Epithelial cell of proximal tubule (primary cell): ENCODE measurements at regions not wholly inside any gene's neighbourhood (a gene's known extent, or its start where the extent isn't known, plus 50 kb on each side); places are given as distances from the start of the nearest gene placed in this dataset.

ENCODE experiments used
- DNase-seq: peaks from one replicate; pipeline ENCODE4 v3.0.0-alpha.2; 2011; ENCODE audit warnings: low read depth
- H3K4me3 ChIP-seq: 2 replicates; pipeline ENCODE4 v1.5.1; 2011; ENCODE audit warnings: low read depth, mild to moderate bottlenecking, low read length
- TF ChIP-seq, protein P1 (sequence below): conservative IDR thresholded peaks from 2 replicates; pipeline ENCODE4 v1.5.1; 2012; ENCODE audit warnings: low read depth, mild to moderate bottlenecking, low read length

DNA sequence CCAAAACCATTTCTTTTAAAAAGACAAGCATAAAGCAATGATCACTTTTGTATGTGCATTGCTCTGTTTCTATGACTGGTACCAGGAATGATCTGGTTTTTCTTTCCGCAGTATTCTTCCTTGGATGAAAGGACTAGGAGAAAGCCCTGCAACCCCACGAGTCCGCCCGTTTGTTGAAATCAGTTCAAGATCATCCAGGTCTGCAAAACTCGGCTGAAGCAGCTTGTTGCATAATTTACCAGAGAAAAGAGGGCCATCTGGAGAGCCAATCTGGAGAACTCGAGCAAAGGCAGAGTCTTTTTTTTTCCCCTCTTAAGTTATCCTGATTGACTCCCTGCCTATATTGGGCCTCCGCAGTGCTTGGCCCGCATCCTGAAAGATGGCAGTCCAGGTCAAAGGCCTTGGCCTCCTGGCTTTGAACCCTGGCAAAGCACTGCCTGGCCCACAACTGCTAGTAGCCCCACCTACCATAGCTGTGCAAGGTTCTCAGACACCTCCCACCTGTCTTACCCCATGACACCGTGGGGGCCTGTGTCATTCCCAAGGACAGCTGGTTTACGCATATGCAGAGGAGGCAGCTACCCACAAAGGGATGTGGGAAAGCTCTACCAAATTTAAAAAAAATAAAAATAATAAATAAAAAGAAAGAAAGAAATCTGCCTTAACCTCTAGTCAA, 572.2 kb downstream of the INHBA start:
- DNase-seq = no peak
- TF ChIP-seq, protein P1, sequence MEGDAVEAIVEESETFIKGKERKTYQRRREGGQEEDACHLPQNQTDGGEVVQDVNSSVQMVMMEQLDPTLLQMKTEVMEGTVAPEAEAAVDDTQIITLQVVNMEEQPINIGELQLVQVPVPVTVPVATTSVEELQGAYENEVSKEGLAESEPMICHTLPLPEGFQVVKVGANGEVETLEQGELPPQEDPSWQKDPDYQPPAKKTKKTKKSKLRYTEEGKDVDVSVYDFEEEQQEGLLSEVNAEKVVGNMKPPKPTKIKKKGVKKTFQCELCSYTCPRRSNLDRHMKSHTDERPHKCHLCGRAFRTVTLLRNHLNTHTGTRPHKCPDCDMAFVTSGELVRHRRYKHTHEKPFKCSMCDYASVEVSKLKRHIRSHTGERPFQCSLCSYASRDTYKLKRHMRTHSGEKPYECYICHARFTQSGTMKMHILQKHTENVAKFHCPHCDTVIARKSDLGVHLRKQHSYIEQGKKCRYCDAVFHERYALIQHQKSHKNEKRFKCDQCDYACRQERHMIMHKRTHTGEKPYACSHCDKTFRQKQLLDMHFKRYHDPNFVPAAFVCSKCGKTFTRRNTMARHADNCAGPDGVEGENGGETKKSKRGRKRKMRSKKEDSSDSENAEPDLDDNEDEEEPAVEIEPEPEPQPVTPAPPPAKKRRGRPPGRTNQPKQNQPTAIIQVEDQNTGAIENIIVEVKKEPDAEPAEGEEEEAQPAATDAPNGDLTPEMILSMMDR = no peak
- H3K4me3 ChIP-seq = no peak overlapping the region

DNA sequence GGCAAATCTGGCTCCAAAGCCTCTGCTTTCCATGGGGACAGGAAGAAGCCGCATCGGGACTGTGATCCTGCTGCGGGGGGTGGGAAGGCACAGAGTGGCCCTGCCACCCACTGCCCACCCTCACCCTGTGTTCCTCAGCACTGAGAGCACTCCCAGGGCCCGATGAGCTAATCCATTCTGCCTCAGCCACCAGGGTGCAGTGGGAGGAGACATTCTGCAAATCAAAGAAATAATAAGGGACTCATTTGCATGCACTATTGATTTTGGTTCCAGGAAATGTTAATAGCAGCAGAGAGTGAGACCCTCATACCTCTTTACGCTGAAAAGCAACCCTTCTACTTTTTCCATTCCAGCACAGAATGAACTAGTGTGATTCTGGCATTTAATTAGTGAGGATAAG, 572.8 kb downstream of the INHBA start:
- TF ChIP-seq, protein P1 = no peak
- H3K4me3 ChIP-seq = no peak overlapping the region
- DNase-seq = no peak

DNA sequence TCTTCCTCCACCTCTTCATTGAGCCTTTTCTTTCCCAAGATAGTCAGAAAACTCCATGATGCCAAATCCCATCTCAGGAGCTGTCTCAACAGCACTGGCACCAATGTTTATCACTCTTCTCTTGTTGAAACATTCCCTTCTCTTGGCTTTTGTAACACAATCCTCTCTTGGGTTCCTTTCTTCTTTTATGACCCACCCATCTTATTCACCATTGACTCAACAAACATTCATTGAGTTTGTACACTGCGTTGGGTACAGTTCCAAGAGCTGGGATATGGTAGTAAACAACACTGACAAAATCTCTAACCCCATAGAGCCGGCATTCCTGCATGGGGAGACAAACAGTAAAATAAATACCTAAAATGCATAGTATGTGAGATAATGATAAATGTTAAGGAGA, 577.5 kb downstream of the INHBA start:
- no peak for DNase-seq
- no peak overlapping the region for H3K4me3 ChIP-seq
- TF ChIP-seq, protein P1 = no peak

DNA sequence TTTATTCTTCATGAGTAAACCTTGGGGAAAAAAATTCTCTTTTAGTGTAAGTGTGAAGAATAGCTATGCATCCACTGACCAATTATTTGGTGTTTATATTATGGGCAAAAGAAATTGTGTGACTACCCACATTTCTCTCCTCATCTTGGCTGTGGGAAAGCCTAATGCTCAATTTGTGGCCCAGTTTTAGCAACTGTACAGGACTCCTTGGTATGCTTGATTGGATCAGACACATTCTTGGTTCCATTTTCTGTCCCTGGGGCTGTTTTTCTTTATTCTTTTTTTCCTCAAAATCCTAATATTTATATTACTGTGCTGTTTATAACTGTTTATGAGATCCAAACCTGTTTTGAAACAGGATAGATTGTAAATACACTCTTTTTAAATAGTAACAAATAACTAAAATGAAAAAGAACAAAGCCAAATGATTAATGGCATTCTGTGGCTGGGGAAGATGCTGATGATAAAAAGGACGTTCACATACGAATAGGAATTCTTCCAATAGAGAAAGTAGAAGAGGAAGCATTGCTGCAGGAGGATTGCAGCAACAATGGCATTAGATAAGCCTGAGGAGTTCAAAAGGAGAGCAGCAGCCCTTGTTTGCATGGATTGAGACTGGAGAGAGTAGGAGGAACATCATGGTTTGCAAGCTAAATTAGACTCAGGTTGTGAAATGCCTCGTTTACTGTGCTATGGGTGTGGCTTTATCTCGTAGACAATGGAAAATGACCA, 580.5 kb downstream of the INHBA start:
- H3K4me3 ChIP-seq = no peak overlapping the region
- TF ChIP-seq, protein P1 = no peak
- DNase-seq = no peak

DNA sequence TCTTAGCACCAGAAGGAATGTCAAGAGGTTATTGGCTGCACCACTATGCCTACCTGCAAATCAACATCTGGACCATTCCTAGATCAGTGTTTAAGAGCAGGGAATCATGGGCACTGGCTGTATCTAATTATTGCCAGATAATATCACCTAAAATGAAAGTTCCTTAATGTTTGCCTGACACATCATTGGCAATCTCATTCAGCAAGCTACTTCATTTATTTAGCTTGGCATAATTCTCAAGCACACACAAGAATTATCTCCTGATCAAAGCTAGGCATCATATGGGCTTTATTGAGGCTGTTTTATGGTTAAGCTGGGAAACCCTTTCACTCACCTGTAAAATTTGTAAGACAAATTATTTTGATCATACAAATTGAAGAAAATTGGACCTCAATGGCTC, 581.7 kb downstream of the INHBA start:
- no peak for DNase-seq
- TF ChIP-seq, protein P1 = no peak
- H3K4me3 ChIP-seq = no peak overlapping the region

DNA sequence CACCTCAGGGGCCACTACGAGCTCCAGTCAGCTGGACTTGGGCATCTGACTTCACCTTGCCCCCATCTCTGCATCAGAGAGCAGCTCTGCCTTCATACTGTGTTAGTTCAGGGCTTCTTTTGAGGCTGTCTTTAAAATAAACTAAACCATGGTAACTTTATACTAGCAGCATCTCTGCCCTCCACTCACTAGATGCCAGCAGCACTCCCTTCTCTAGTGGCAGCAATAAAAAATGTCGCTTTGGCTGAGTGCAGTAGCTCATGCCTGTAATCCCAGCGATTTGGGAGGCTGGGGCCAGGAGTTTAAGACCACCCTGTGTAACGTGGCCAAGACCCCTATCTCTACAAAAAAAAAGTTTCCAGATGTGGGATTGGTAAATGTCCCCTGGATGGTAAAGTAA, 584.4 kb downstream of the INHBA start:
- no peak overlapping the region for H3K4me3 ChIP-seq
- DNase-seq = no peak
- TF ChIP-seq, protein P1 = no peak

DNA sequence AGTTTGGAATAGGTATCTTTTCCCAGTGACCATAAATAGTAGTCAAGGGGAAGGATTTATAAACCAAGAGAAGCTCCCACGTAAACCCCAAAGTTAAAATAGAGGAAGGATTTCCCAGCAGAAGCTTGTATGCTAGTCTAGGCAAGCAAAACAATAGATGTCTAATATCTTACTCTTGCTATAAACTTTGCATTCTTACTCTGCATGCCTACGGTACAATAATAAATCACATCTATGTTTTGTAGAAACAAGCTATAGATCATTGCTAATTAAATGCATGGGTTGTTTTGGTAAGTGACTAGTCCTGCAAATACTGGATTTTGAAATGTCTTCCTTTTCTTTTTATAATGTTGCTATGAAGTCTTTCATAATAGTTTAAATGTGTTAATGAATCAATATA, 585.5 kb downstream of the INHBA start:
- no peak for DNase-seq
- TF ChIP-seq, protein P1 = no peak
- H3K4me3 ChIP-seq = no peak overlapping the region
